Heart left ventricle (tissue), 16 donors: ENCODE measurements at regions not wholly inside any gene's neighbourhood (a gene's known extent, or its start where the extent isn't known, plus 50 kb on each side); places are given as distances from the start of the nearest gene placed in this dataset.

Source experiments
- ATAC-seq, 4 donors: fragments of 200-7000 bp; cut with Tn5 transposase; one replicate each; pipeline ENCODE4 v1.9.1; 2020 to 2022; ENCODE audit warnings: moderate library complexity in 4 of 4, mild to moderate bottlenecking in 3 of 4, moderate number of reproducible peaks in 1 of 4
- DNase-seq, 5 donors: peaks; one replicate each; pipeline ENCODE4 v3.0.0-alpha.2; 2020
- H3K27ac ChIP-seq, 12 donors: fragments of 200-600 bp; sonication (generic) in 4 of 12; one replicate each; pipeline versions ENCODE4 v1.5.0 to v1.8.0; 2016 to 2022; ENCODE audit warnings: mild to moderate bottlenecking in 2 of 12
- H3K27me3 ChIP-seq, 9 donors: fragments of 200-600 bp; sonication (generic) in 2 of 9; one replicate each; pipeline versions ENCODE4 v1.5.1 to v1.8.0; 2016 to 2022; ENCODE audit warnings: mild to moderate bottlenecking in 3 of 9
- H3K36me3 ChIP-seq, 9 donors: fragments of 200-600 bp; sonication (generic) in 2 of 9; one replicate each; pipeline versions ENCODE4 v1.5.0 to v1.8.0; 2018 to 2022; ENCODE audit warnings: mild to moderate bottlenecking in 2 of 9
- H3K4me1 ChIP-seq, 12 donors: fragments of 200-600 bp; sonication (generic) in 4 of 12; one replicate each; pipeline versions ENCODE4 v1.5.0 to v1.8.0; 2016 to 2022; ENCODE audit warnings: mild to moderate bottlenecking in 3 of 12
- H3K4me3 ChIP-seq, 12 donors: fragments of 200-600 bp; sonication (generic) in 4 of 12; one replicate each; pipeline versions ENCODE4 v1.5.0 to v1.8.0; 2017 to 2022; ENCODE audit warnings: mild to moderate bottlenecking in 9 of 12, moderate library complexity in 4 of 12
- H3K9me3 ChIP-seq, 12 donors: fragments of 200-600 bp; sonication (generic) in 4 of 12; one replicate each; pipeline versions ENCODE4 v1.5.0 to v1.8.0; 2016 to 2022; ENCODE audit warnings: mild to moderate bottlenecking in 1 of 12
- POLR2A ChIP-seq, 2 donors: fragments of 450-650 bp; IDR thresholded peaks; one replicate each; pipeline ENCODE4 v1.6.1; 2017; ENCODE audit warnings: antibody characterized with exemption in 2 of 2, mild to moderate bottlenecking in 2 of 2, moderate library complexity in 2 of 2
- WGBS, 4 donors: extraction: QIAGEN DNeasy Blood & Tissue Kit in 2 of 4; methylation state at CpG; one replicate each; pipeline versions ENCODE4 v1.1.5 to v1.1.7; 2013 to 2018; 5-methylcytosine and 5-hydroxymethylcytosine counted together
- intact Hi-C, 10 donors: fragments of 100-400 bp; cut with DNase I; formaldehyde crosslinking; loops; one replicate each; pipeline versions ENCODE4 v1.11.1 to v1.14.2; 2022
- TF ChIP-seq, protein P1 (sequence below), 12 donors: fragments of 200-600 bp; sonication (generic) in 4 of 12; IDR thresholded peaks; one replicate each; pipeline versions ENCODE4 v1.5.0 to v1.8.0; 2018 to 2022; ENCODE audit warnings: antibody characterized with exemption in 12 of 12, mild to moderate bottlenecking in 5 of 12
- donor health status: ischemic (EF 13 %, LVEDD 7.1; RV severe dilation, severe dysfunction).
- donor health status: healthy with polysubstance abuse.
- donor health status: DM: no; HTN: yes; CAD: no.
- donor health status: DM: no; HTN: no; CAD: no.
- donor health status: ischemic (EF 25% LVEDD 6.9; RV normal size, moderate dysfunction).
- donor health status: ischemic (EF 25% LVEDD 5.7; RV mildly dilated, moderate dysfunction).
- donor health status: healthy.
- donor health status: DM: yes; HTN: yes; CAD: no.
- donor health status: ischemic (EF 35%, LVEDD 5.7; RV mildly dilated, moderate dysfunction).
- donor health status: nonischemic (EF 11% LVEDD 7.7; RV severe dilation, severe dysfunction).
- donor health status: DM: yes; HTN: yes; CAD: no.
- donor health status: PGD.
- donor health status: ischemic (EF 29% LVEDD 5.4; RV normal size, mild dysfunction).
- donor health status: nonischemic (EF 23%, LVEDD 6.1; RV moderate dilation, normal function).

DNA sequence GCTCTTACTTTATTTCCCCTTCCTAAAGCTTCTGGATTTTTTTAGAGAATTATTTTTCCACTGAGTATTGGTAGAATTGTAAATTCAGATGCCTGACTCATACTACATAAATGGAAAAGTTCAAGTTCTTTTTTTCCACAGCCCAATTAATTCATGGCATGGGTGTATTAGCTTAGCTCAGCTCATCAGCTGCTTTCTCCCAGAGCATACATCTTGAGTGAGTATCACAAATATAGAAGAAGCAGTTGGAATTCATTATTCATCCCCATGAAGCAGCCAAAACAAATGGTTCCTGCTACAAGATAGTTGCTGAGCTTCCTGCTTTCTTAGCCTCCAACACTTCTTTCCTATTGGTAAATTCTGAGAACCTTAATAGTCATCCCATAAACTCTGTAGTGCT is 105.1 kb downstream of the C12orf50 start:
- DNase-seq: no peak
- intact Hi-C loops: no loop called here
- no peak for TF ChIP-seq POLR2A (IDR thresholded peaks at IDR 0.05)
- TF ChIP-seq, protein P1, sequence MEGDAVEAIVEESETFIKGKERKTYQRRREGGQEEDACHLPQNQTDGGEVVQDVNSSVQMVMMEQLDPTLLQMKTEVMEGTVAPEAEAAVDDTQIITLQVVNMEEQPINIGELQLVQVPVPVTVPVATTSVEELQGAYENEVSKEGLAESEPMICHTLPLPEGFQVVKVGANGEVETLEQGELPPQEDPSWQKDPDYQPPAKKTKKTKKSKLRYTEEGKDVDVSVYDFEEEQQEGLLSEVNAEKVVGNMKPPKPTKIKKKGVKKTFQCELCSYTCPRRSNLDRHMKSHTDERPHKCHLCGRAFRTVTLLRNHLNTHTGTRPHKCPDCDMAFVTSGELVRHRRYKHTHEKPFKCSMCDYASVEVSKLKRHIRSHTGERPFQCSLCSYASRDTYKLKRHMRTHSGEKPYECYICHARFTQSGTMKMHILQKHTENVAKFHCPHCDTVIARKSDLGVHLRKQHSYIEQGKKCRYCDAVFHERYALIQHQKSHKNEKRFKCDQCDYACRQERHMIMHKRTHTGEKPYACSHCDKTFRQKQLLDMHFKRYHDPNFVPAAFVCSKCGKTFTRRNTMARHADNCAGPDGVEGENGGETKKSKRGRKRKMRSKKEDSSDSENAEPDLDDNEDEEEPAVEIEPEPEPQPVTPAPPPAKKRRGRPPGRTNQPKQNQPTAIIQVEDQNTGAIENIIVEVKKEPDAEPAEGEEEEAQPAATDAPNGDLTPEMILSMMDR (IDR thresholded peaks at IDR 0.05): no peak

DNA sequence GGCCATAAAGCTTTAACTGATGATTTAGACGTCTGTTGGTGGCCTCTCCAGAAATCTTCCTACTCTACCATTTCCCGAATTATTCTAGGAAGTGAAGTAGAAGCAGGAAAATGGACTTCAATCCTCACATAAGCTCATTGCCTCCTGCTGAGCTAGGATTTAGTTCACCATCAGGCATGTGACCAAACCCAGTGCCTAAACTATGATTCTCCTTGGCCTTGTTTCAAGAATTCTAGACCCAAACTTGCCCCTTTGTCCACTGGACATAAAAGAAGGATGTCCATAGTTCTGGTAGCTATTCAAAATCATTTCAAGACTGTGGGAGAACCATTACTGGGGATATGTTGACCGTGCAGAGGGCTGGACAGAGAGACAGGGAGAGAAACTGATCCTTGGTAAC is 105.8 kb downstream of the C12orf50 start:
- ATAC-seq (no peak), DNase-seq (no peak)
- H3K4me3 ChIP-seq: no peak overlapping the region
- intact Hi-C loops: no loop called here
- no peak overlapping the region for H3K27ac ChIP-seq
- no peaks in the 10 kb centered on the region for H3K4me1 ChIP-seq
- TF ChIP-seq, protein P1 (IDR thresholded peaks at IDR 0.05): no peak
- TF ChIP-seq POLR2A (IDR thresholded peaks at IDR 0.05): no peak
- H3K36me3 ChIP-seq: no peaks in the 10 kb centered on the region
- H3K9me3 ChIP-seq: no peaks in the 10 kb centered on the region
- 69 to 84% (median 80%) methylated on average over 3 of the region's 3 CpGs for WGBS, 4 donors
- H3K27me3 ChIP-seq: no peaks in the 10 kb centered on the region

More for the DNA sequence above, 105.1 kb downstream of the C12orf50 start:
- no peaks in the 10 kb centered on the region for H3K4me1 ChIP-seq
- no peaks in the 10 kb centered on the region for H3K9me3 ChIP-seq
- no peak overlapping the region for H3K27ac ChIP-seq
- no peak overlapping the region for H3K4me3 ChIP-seq
- H3K36me3 ChIP-seq: no peaks in the 10 kb centered on the region
- no peak for ATAC-seq
- H3K27me3 ChIP-seq: no peaks in the 10 kb centered on the region

DNA sequence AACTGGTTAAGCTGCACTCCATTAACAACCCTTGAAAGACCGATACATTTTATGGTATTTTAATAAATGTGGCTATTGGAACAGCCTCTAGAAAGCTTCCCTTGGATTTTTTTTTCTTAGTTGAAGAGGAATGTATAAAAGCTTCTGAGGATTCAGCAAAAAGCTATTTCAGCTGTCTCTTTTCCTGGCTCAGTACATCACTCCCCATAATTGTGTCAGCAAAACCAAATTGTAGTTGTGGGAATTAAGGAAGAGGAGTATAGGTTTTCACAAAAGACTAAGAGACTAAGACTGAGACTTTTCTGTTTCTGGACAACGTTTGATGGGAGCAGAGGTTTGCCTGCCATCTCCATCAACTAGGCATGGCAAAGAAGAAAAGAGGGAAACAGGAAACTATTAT is 106.5 kb downstream of the C12orf50 start:
- H3K4me1 ChIP-seq: no peaks in the 10 kb centered on the region
- ATAC-seq (no peak), DNase-seq (no peak)
- intact Hi-C loops: no loop called here
- 61 to 72% (median 66%) methylated on average over 2 of the region's 2 CpGs for WGBS, 4 donors
- H3K27ac ChIP-seq: no peak overlapping the region
- H3K27me3 ChIP-seq: no peaks in the 10 kb centered on the region
- H3K9me3 ChIP-seq: no peaks in the 10 kb centered on the region
- no peak overlapping the region for H3K4me3 ChIP-seq
- TF ChIP-seq, protein P1 (IDR thresholded peaks at IDR 0.05): no peak
- no peak for TF ChIP-seq POLR2A (IDR thresholded peaks at IDR 0.05)
- no peaks in the 10 kb centered on the region for H3K36me3 ChIP-seq

DNA sequence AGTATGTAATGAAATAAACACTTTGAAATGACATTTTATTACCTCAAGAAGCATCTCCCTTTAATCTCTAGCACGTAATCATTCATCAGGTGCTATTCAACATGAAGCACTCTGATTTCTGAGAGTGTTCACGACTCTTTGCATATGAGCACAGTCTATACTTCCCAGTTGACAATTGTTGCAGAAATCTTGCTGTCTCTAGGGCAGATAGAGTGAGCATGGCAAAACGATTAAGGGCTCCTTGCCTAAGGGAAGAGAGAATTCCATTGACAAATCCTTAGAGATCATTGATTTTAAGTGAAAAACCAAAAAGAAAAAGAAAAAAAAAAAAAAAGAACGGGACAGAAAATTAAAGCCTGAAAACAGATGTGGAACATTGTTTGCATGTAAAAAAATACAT is 107.6 kb downstream of the C12orf50 start:
- TF ChIP-seq, protein P1 (IDR thresholded peaks at IDR 0.05): no peak
- TF ChIP-seq POLR2A (IDR thresholded peaks at IDR 0.05): no peak
- ATAC-seq (no peak), DNase-seq (no peak)
- Histone ChIP-seq H3K27me3 (no peaks in the 10 kb centered on the region), H3K27ac (no peak overlapping the region), H3K36me3 (no peaks in the 10 kb centered on the region), H3K4me1 (no peaks in the 10 kb centered on the region), H3K9me3 (no peaks in the 10 kb centered on the region), H3K4me3 (no peak overlapping the region)
- 71 to 74% (median 72%) methylated on average over 4 of the region's 4 CpGs for WGBS, 4 donors
- intact Hi-C loops: no loop called here
